Fibroblast of the conjunctiva (primary cell): ENCODE measurements at regions not wholly inside any gene's neighbourhood (a gene's known extent, or its start where the extent isn't known, plus 50 kb on each side); places are given as distances from the start of the nearest gene placed in this dataset.
"Not testable (repeated sequence)": the region's sequence is repeated elsewhere in the genome, so short reads cannot be mapped to it uniquely, and the experiment has no call there.

Source experiments
- DNase-seq: peaks from one replicate; pipeline ENCODE4 v3.0.0-alpha.2; 2010; ENCODE audit warnings: low read depth

DNA sequence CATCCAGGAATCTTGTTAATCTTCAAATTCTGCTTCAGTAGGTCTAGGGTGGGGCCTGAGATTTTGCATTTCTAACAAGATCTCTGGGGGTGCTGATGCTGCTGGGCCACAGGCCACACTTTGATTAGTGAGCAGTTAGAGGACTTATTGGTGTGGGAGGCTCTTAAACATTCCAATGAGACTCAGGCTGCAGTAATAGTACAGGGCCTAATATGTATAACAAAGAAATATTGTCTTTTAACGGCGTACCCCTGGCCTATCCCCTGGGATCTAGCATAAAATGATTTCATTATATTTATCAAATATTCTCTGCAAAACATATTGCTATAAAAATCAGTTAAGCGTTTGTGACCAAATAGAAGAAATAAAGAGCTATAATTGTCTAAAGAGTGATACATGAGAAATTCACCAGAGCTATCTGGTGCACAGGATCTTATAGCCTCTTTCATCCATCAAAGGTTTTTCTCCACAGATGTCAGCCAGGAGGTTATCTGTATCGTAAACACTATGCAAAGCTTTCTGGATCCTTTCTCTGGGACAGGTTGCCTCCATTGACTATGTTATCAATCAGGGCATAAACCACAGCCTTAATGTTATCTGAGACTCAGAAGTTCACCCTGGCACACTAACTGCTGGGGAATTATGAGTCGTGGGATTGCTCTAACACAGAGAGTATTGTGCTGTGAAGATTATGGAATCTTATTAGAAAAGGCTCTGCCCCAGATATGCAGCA is 488.5 kb upstream of the MAP3K7 start:
- no peak for DNase-seq

DNA sequence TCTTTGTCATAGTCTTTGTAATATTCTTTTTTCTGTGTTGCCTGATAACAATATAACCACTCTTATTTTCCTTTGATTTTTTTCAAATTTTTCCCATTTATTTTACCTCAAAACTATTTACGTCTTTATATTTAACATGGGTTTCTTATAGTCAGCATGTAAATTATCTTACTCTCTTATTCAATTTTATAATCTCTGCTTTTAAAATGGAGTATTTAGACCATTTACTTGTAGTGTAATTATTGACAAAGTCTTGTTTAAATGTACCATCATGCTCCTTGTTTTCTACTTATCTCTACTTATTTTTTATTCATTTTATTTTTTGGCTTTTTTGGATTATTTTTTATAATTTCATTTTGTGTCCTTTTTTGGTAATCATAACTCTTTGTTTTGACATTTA is 476.5 kb upstream of the MAP3K7 start:
- no peak for DNase-seq

DNA sequence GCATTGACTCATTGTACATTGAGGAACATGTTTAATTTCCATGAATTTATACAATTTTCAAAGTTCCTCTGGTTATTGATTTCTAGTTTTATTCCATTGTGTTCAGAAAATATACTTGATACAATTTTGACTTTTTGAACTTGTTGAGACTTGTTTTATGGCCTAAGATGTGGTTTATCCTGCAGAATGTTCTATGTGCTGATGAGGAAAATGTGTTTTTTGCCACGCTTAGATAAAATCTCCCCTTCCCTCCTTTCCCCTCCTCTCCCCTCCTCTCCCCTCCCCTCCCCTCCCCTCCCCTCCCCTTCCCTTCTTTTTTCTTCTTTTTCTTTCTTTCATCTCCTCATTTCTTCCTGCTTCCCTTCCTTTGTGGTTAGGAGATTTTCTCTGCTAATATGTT is 470.8 kb upstream of the MAP3K7 start:
- DNase-seq, result no peak

DNA sequence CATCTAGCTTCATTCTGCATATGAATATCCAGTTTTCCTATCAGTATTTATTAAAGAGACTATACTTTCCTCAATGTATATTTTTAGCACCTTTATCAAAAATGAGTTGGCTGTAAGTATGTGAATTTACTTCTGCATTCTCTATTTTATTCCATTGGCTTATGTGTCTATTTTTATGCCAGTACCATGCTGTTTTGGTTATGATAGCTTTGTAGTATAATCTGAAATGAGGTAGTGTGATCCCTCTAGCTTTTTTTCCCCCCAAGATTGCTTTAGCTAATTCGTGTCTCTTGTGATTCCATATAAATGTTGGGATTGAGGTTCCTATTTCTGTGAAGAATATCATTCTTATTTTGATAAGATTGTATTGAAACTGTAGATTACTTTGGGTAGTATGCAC is 469.1 kb upstream of the MAP3K7 start:
- DNase-seq, result no peak

DNA sequence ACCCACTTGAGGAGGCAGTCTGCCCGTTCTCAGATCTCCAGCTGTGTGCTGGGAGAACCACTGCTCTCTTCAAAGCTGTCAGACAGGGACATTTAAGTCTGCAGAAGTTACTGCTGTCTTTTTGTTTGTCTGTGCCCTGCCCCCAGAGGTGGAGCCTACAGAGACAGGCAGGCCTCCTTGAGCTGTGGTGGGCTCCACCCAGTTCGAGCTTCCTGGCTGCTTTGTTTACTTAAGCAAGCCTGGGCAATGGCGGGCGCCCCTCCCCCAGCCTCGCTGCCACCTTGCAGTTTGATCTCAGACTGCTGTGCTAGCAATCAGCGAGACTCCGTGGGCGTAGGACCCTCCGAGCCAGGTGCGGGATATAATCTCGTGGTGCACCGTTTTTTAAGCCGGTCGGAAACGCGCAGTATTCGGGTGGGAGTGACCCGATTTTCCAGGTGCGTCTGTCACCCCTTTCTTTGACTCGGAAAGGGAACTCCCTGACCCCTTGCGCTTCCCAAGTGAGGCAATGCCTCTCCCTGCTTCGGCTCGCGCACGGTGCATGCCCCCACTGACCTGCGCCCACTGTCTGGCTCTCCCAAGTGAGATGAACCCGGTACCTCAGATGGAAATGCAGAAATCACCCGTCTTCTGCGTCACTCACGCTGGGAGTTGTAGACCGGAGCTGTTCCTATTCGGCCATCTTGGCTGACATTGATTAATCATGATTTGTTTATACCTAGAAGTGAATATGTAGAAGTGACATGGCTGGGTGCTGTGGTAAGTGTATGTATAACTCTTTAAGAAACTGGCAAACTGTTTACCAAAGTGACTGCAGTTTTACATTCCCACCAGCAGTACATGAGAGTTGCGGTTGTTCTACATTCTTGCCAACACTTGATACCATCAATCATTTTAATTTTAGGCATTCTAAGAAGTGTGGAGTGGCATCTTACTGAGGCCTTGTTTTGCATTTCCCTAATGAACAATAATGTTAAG is 465.9 kb upstream of the MAP3K7 start:
- DNase-seq, result not testable (repeated sequence)

DNA sequence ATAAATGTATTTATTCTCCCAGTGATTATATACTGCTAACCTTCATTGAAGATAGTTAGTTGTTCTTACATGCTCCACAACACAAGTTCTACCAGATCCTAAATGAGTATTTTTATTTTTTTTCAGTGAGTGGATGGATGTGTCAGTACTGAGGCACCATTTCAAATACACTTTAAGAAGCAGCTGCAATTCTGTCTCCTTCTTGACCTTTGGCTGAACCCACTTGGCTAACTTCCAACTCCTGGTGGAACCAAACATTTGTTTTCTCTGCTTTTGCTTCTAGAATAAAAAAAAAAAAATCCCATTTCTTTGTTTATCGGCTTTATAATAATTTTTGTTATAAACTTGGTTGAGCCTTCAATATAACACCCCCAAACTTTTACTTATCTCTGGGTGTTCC is 458.3 kb upstream of the MAP3K7 start:
- DNase-seq, result no peak

DNA sequence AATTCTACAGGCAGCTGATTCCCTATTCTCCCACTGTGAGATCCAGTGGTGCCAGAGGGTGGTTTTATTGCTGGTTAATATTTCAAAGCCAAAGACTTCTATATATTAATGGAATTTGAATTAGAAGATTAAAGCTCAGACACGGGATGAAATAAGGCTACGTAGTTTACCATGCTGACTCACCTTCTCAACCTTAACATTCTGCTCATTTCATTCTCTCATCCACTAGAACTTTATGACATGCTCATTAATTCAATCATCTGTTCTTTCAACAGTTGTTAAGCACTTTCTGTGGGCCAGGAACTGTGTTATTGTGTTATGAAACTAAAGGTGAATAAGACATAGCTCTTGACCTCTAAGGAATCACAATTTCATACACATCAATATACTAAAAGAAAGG is 456.9 kb upstream of the MAP3K7 start:
- DNase-seq, result no peak

DNA sequence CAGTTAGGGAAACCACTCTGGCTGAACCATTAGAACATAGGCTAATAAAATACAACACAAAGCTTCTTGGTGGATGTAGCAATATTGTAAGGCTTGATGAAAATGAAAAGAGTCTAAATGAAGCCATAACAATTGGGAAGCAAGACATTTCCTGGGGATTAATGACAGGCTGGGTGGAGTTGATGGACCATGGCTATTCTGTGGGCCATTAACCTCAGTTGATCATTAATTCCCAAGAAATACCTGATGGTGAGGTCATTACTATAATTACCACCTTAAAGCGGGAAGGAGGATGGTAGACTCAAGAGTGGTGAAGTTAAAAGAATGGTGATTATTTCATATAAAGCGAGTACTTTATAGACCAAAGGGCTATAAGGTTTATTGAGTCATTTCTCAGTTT is 455.8 kb upstream of the MAP3K7 start:
- no peak for DNase-seq

DNA sequence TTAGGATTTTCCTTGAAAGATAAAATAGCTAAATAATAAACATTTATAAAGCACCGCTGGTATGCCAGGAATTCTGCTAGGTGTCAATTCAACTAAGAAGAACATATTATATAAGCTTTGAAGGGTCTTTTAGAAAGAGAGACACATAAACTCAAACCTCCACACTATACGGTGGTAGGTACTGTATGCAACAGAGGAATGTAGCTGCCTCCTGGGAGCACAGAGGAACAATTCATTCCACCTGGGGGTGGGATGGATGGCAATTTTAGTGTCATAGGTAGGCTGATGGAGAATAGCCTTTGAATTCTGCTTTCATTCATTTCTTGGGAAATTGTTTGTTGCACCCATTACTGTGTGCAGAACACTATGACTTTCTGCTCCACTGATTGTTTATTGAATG is 447.1 kb upstream of the MAP3K7 start:
- DNase-seq, result no peak

DNA sequence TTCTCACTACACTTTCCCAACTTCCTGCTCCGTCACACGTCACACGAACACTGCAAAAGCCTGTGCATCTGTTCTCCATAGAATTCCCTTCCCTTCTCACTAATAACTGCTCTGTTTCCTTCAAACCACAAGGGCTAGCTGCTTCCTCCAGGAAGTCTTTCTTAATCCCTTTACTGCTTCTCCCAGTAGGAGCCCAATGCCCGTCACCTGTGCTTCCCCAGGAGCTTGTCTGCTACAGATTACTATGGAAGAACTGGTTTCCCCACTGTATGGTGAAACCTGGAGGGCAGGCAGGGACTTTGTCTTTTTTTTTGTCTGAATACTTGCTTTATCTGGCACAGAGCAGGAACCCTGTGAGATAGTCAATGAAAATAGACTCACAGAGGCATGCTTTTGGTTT is 444.7 kb upstream of the MAP3K7 start:
- DNase-seq, result no peak

DNA sequence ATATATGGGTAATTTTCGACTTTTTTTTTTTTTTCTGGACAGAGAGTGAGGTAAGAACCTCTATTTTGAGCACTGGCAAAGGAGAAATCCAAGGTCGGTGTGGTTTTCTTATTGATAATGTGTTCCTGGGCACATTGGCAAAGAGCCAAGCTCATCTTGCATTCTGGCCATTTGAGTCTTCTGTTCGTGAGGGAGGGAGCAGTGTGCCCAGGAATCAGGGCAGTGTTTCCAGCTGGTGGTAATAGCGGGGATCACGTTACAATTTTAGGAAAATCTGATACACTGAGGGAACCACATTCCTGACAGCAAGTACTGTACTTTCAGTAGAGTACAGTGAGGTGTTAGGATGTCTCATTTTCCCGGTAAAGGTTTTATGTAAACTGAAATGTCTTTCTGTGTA is 442.3 kb upstream of the MAP3K7 start:
- no peak for DNase-seq

DNA sequence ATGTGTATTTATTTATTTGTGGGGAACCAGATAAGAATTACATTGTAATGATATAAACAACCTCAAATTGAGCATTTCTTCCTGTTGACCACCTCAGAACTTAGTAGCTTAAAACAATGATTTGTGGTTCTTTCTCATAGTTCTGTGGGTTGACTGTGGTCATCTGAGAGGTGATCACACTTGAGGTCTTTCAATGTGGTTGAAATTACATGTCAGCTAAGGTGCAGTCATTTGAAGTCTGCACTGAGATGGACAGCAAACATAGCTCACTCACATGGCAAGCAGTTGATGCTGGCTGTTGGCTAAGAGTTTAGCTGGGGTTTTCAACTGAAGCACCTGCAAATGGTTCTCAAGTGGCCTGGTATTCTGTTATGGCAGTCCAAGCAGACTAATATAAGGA is 436.7 kb upstream of the MAP3K7 start:
- no peak for DNase-seq

DNA sequence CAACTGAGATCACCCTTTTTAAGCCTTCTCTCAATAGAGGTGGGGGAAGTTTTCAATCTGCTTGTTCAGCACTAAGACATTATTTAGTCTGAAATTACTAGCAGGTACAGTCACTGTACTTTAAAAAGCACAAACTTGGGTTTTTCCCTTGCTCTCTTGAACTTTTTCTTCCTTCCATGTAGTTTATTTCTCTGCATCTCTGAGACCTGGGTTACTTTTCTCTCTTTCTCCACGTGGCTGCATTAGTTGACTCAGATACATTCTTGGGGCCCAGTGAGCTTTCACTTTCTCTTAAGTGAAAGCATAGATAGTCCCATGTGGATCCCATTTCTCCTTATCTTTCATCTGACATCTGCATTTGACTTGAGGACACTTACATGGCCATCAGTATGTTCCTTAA is 433.9 kb upstream of the MAP3K7 start:
- no peak for DNase-seq

DNA sequence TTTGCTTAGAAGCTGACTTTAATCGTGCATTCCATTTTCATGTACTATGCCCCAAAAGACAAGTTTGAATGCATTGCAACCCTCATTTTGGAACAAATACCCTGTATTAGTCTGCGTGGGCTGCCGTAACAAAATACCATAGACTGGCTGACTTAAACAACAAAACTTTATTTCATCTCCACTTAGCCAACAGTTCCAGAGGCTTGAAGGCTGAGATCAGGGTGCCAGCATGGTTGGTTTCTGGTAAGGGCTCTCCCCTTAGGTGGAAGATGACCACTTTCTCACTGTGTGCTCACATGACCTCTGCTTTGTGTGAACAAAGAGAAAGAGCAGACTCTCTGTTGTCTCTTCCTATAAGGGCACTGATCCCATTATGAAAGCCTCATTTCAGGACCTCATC is 431.7 kb upstream of the MAP3K7 start:
- DNase-seq, result no peak

DNA sequence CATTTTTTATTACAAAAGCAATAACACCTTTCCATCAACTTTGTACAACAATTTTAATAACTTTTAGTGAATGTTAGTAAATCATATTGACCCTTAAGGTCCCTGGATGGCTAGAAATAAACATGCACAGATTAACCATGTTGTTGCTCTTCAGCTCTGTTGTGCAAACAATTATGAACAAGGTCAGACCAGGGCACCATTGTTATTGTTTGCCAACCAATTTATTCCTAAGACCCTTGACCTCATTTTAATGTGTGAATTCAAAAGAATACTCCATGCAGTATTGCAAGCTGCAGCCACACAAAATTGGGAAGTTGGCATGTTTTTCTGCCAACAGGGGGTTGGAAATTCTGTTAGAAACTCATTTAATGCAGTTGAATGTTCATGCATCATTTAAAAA is 426.6 kb upstream of the MAP3K7 start:
- no peak for DNase-seq

DNA sequence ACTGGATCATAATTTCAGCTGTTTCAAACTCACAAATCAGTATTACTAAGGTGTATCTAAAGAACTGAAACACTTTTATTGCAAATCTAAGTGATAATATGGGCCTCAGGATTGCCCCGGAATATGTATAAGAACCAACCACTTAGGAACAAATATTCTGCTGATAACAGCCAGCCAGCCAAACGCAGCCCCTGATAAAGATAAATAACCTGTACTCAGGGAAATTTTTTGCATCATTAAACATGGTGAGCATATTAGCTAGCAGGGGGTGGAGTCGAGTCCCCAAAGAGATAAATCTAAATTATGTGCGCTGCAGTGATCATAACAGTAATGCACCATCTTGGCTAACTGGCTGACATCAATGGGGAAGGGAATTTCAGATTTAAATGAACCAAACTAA is 410.2 kb upstream of the MAP3K7 start:
- DNase-seq, result no peak

DNA sequence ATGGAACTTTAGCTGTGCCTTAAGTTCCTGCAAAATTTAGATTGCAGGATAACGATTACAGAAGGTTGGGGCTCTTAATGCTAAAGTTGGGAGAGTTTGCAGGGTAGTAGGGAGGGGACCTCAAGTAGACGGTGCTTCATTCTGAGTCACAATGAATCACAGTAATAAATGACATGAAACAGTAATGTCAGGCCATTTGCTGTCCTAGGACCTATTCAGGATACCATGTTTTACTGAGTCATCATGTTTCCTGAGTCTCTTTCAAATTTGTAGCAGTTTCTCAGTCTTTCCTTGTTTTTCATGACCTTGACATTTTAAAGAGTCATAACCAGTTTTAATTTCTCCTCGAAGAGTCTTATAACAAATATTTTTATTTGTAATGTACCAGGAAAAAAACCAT is 406.9 kb upstream of the MAP3K7 start:
- DNase-seq, result no peak

DNA sequence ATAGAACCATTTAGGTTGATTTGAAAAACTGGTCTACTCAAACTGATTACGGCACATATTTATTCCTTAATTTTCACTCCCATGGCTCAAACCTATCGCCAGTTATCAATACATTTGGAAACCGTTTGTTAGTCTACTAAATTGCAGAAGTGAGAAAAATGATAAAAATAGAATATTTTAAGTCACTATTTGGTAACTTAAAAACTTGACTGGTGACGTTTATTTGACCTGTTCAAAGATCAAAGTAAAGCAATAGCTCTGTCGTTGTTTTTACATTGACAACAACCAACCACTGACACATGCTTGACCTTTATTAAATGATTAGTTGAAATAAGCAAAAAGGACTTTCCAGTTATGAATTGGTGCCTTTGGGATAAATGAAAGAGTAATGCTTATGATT is 402.9 kb upstream of the MAP3K7 start:
- DNase-seq, result no peak

DNA sequence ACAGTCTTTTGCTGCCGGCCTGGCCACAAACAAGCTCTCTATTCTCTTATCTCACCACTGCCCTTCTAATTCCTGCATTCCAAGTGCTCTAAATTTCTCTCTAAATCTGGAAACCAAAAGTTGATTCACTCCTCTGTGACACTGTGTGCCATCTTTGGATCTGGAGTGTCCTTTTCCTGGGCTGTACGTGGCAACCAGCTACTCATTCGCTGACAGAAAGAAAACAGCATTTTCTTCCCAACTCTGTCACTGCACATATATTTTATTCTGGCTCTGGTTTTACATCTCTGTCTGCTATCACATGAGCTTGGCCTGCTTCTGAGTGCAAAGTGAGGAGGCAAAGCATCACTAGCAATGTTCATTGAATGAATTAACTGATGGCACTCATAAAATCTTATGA is 397.2 kb upstream of the MAP3K7 start:
- no peak for DNase-seq

DNA sequence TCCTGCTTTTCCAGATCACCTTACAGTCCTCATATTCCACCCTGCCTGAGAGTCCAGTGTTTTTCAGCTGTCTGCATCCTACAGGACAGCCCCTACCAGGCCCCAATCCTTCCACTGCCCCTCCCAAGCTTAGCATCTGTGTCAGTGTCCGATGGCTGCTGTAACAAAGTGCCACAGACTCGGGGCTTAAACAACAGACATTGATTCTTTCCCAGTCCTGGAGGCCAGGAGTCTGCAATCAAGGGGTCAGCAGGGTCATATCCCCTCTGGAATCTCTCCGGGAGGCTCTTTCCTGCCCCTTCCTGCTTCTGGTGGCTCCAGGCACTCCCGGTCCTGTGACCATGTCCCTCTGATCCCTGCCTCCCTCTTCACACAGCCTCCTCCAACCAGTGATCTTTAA is 396.6 kb upstream of the MAP3K7 start:
- no peak for DNase-seq

DNA sequence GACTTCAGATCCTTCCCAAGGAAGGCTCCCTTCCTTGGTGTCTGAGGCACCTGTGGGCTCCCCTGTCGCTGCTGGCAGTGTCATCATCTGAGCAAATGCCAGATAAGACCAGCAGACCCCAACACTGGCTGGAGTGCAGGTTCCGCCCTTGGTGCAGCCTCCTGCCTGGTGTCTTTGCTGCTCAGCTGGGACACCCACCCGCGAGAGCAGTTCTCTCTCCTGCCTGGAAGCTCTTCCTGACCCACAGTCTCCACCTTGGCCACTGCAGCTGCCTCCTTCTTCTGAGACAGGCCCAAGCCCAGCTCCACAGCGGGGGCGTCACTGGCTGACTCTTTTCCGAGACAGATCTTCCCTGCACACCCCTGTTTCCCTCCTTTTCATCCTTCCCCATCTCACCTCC is 395.7 kb upstream of the MAP3K7 start:
- DNase-seq, result no peak

DNA sequence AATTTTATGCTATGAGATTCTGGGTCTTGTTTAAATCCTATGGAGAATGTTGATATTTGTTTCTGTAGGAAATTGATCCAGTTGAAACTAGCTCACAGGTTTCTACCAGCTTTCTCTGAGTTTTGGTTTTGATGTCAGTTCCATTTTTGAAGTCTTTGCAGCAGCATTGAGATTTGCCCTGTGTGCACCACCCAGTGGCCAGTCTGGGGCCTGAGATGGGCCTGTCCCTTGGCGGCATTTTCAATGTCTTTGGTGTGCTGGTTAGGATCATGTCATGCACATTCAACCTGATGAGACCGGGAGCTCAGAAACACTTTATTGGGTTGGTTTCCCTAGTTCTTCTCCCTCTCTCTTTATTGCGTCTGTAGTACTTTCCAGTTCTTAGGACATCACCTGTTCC is 395.2 kb upstream of the MAP3K7 start:
- DNase-seq, result no peak

DNA sequence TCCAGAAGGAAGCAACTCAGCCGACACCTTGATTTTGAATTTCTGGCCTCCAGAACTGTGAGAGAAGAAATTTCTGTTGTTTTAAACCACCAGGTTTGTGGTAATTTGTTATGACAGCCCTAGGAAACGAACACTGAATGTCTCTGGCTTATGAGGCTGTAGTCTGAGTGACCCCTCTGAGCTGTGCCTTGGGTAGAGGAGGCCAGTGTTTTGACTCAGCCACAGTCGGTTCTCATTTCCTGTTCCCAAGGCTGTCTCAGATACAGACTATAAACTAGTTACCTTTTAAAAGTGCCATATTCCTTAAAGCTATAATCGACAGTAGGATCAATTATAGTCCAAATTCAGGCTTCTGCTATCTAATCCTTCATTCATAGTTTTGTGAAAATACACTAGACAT is 391.2 kb upstream of the MAP3K7 start:
- no peak for DNase-seq

DNA sequence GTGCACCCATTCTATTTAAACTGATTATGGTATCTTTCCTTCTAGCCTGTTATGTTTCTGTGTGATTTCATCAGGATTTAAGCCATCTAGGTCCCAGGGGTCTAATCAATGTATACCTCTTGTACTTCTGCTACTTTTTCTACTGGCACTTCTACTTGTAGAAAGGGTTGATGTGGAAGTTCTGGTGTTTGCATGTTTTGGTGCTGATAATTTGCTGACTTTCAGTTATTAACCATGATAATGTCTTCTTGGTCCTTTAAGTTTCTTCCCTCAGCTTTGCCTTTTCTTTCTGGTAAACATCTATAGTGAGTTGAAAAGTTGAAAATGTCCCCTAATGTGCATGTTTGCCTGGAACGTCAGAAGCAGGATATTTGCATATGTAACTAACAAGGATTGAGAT is 390.6 kb upstream of the MAP3K7 start:
- DNase-seq, result no peak
